ENCODE measurements at regions not wholly inside any gene's neighbourhood (a gene's known extent, or its start where the extent isn't known, plus 50 kb on each side); places are given as distances from the start of the nearest gene placed in this dataset.

DNA sequence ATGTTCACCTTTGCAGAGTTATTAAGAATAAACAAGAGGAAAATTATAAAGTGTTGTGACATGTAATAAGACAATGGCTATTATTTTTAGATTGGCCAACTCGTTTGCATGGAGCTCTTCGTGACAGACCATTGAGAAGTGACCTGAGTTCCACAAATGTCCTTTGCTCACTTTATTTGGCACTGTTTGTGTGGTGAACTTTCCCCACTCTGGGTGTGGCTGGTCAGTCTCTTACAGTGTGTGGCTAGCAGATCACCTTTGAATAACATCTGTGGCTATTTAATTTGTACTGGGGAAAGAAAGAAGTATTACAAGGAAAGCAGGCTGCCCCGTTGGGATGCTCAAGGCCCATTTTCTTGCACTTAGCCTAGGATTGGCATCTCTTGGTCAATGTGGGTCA lies 274.1 kb upstream of the WWC1 start:
- TF ChIP-seq, protein P1, sequence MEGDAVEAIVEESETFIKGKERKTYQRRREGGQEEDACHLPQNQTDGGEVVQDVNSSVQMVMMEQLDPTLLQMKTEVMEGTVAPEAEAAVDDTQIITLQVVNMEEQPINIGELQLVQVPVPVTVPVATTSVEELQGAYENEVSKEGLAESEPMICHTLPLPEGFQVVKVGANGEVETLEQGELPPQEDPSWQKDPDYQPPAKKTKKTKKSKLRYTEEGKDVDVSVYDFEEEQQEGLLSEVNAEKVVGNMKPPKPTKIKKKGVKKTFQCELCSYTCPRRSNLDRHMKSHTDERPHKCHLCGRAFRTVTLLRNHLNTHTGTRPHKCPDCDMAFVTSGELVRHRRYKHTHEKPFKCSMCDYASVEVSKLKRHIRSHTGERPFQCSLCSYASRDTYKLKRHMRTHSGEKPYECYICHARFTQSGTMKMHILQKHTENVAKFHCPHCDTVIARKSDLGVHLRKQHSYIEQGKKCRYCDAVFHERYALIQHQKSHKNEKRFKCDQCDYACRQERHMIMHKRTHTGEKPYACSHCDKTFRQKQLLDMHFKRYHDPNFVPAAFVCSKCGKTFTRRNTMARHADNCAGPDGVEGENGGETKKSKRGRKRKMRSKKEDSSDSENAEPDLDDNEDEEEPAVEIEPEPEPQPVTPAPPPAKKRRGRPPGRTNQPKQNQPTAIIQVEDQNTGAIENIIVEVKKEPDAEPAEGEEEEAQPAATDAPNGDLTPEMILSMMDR (IDR thresholded peaks at IDR 0.05): no peak
- TF ChIP-seq POLR2AphosphoS5 (IDR thresholded peaks at IDR 0.05) (no peak), POLR2A (IDR thresholded peaks at IDR 0.05) (no peak)

Measured in transverse colon (tissue), 4 donors.